Adipocyte (in vitro differentiated cells): ENCODE measurements at regions not wholly inside any gene's neighbourhood (a gene's known extent, or its start where the extent isn't known, plus 50 kb on each side); places are given as distances from the start of the nearest gene placed in this dataset.

Experiments used
- DNase-seq: peaks from one replicate; pipeline ENCODE4 v3.0.0-alpha.2; 2015; ENCODE audit warnings: low read depth
- H3K27me3 ChIP-seq: replicated peaks from 2 replicates; pipeline ENCODE4 v1.7.0; 2013; ENCODE audit warnings: mild to moderate bottlenecking, low read length, moderate library complexity; ENCODE audit not compliant: control insufficient read depth, insufficient read depth
- H3K36me3 ChIP-seq: 2 replicates; pipeline ENCODE4 v1.7.0; 2013; ENCODE audit warnings: low read length, mild to moderate bottlenecking, moderate library complexity; ENCODE audit not compliant: control insufficient read depth, insufficient read depth, severe bottlenecking
- H3K4me1 ChIP-seq: 2 replicates; pipeline ENCODE4 v1.7.0; 2013; ENCODE audit warnings: mild to moderate bottlenecking, low read length, moderate library complexity; ENCODE audit not compliant: control insufficient read depth, insufficient read depth
- H3K4me3 ChIP-seq: 2 replicates; pipeline ENCODE4 v1.7.0; 2013; ENCODE audit warnings: mild to moderate bottlenecking, low read length, moderate library complexity
- H3K9ac ChIP-seq: 2 replicates; pipeline ENCODE4 v1.7.0; 2013; ENCODE audit warnings: mild to moderate bottlenecking, low read length, moderate library complexity
- H3K9me3 ChIP-seq: 2 replicates; pipeline ENCODE4 v1.7.0; 2013; ENCODE audit warnings: mild to moderate bottlenecking, low read length, moderate library complexity; ENCODE audit not compliant: control insufficient read depth

DNA sequence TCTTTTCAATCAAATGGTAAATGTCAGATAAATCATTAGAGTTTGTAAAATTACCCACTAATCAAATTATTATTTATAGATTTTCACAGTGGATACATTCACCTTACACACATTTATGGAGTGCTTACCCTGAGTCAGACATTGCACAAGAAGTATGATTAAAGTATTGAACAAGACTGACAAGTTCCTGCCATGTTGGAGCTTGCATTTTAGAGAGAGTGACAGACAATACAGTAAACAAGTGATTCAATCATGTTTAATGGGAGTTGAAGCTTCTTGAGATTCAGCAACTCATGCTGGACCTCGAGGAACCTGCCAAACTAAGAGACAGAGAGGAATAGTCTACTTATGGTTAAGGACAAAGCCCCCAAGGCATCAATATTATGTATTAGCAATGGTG, 487.8 kb downstream of the PCDH17 start:
- no peaks in the 10 kb centered on the region for H3K27me3 ChIP-seq
- no peaks in the 10 kb centered on the region for H3K36me3 ChIP-seq
- H3K9me3 ChIP-seq, result no peaks in the 10 kb centered on the region
- H3K4me3 ChIP-seq, result no peak overlapping the region
- DNase-seq, result no peak
- no peak overlapping the region for H3K9ac ChIP-seq
- H3K4me1 ChIP-seq, result no peaks in the 10 kb centered on the region

DNA sequence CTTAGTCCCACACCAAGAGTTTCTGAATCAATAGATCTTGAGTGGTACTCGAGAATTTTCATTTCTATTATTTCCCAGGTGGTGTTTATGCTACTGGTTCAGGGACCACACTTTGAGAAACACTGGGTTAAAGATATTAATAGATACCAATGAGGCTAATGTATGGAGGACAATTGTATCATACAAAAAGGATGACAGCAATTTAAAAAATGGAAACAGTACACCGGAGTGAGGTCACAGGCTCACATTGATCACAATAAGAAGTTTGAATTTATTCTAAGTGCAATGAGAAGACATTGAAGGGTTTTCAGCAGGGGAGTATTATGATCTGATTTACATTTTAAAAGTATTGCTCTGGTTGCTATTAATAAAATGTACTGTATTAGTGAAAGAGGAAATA, 488.3 kb downstream of the PCDH17 start:
- Histone ChIP-seq H3K27me3 (no peaks in the 10 kb centered on the region), H3K36me3 (no peaks in the 10 kb centered on the region), H3K4me1 (no peaks in the 10 kb centered on the region), H3K9me3 (no peaks in the 10 kb centered on the region), H3K4me3 (no peak overlapping the region), H3K9ac (no peak overlapping the region)
- no peak for DNase-seq

DNA sequence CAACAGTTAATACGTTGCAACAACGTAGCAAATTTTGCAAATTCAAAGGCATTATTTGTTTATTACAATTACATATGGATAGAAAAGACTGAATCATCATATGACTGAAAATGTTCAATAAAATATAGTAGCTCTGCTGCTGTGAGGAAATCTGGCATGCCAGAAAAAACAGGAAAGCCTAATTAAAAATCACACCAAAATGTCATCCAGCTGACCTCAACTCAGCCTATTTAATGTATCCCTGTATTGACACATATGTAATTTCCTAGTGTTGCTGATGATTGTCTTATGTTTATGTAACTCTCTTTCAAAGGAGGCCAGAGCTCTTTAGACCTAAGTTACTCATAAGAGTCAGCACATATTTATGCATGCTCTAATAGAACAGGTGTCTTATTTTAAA, 495.0 kb downstream of the PCDH17 start:
- H3K9ac ChIP-seq, result no peak overlapping the region
- no peak for DNase-seq
- H3K4me3 ChIP-seq, result no peak overlapping the region
- no peaks in the 10 kb centered on the region for H3K4me1 ChIP-seq
- no peaks in the 10 kb centered on the region for H3K27me3 ChIP-seq
- H3K9me3 ChIP-seq, result peaks cover 3% of the 10 kb centered on the region
- no peaks in the 10 kb centered on the region for H3K36me3 ChIP-seq

DNA sequence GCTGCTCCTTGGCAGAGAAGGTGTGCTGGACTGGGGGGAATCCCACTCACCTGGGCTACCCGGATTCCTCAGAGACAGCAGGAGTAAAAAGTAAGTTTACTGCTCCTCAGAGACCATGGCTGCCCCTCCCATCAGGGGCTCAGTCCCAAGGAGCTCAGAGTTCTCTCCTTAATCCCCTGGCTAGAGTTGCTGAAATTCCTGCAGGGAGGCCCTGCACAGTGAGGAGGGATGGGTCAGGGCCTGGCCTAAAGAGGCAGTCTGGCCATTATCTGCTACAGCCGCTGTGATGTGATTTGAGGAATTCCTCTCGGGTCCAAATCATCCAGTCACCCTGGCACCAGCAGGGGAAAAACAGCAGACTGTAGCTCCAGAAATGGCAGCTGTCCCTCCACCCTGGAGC, 502.5 kb downstream of the PCDH17 start:
- DNase-seq, result no peak
- H3K4me1 ChIP-seq, result no peaks in the 10 kb centered on the region
- no peak overlapping the region for H3K4me3 ChIP-seq
- H3K9ac ChIP-seq, result no peak overlapping the region
- H3K27me3 ChIP-seq, result no peaks in the 10 kb centered on the region
- peaks cover 3% of the 10 kb centered on the region for H3K9me3 ChIP-seq
- H3K36me3 ChIP-seq, result no peaks in the 10 kb centered on the region

DNA sequence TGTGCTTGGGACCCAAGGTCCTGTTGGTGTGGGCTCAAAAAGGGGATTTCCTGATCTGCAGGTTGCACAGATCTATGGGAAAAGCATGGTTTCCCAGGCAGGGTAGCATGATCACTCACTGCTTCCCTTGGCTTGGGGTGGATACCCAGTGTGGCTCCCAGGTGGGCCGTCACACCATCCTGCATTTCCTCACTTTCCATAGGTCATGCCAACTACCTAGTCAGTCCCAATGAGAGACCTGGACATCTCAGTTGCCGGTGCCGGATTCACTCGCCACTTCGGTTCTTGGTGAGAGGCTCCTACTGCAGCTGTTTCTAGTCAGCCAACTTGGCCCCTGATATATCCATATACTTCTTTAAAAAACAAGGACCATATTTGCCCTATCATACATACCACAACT, 503.0 kb downstream of the PCDH17 start:
- no peaks in the 10 kb centered on the region for H3K36me3 ChIP-seq
- H3K4me1 ChIP-seq, result no peaks in the 10 kb centered on the region
- no peaks in the 10 kb centered on the region for H3K27me3 ChIP-seq
- H3K9ac ChIP-seq, result no peak overlapping the region
- H3K4me3 ChIP-seq, result no peak overlapping the region
- DNase-seq, result no peak
- peaks cover 3% of the 10 kb centered on the region for H3K9me3 ChIP-seq

DNA sequence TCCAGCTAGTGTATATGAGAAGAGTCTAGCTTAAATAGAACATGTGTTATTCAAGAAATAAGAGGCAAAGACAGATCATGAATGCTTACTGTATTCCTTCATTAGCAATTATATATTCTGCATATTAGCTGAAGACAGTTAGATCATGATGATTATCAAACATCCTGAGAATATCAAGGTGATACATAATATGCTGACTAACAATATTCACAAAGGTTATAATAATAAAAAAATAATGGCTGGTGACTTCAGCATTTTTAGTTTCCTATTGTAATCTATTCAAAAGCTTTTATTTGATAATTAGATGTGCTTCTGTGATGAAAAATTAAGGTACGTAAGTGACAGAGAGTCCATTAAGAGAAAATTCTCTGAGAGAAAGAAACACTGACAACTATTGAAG, 511.4 kb downstream of the PCDH17 start:
- Histone ChIP-seq H3K4me1 (no peaks in the 10 kb centered on the region), H3K9ac (no peak overlapping the region), H3K36me3 (no peaks in the 10 kb centered on the region), H3K27me3 (no peaks in the 10 kb centered on the region), H3K4me3 (no peak overlapping the region), H3K9me3 (no peaks in the 10 kb centered on the region)
- no peak for DNase-seq

DNA sequence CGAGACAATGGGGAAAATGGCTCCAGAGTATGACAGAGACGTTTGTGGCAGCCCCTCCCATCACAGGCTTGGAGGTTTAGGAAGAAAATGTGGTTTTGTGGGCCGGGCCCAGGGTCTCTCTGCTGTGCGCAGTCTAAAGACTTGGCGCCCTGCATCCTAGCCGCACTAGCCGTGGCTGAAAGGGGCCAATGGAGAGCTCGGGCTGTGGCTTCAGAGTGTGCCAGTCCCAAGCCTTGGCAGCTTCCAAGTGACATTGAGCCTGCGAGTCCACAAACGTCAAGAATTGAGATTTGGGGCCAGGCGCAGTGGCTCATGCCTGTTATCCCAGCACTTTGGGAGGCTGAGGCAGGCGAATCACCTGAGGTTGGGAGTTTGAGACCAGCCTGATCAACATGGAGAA, 513.1 kb downstream of the PCDH17 start:
- Histone ChIP-seq H3K4me1 (no peaks in the 10 kb centered on the region), H3K9me3 (no peaks in the 10 kb centered on the region), H3K36me3 (no peaks in the 10 kb centered on the region), H3K27me3 (no peaks in the 10 kb centered on the region), H3K9ac (no peak overlapping the region), H3K4me3 (no peak overlapping the region)
- no peak for DNase-seq

DNA sequence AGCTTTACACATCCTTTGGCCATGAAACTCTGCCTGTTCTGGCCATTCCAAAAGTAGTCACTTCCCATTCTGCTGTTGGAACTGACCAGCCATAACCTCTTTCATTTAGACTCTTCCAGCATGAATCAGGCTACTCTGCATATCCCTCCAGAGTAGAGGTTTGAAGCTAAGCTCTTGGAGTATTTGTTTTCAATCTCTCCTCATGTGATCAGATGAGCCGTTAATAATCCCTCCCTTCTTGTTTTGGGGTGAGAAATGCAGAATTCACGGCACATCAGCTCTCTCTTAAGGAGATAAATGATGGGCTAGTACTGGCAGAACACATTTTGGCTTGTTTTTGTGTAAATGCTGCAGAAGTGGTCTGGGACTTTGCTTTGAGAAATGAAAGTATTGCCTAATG, 519.9 kb downstream of the PCDH17 start:
- no peak for DNase-seq
- H3K36me3 ChIP-seq, result no peaks in the 10 kb centered on the region

DNA sequence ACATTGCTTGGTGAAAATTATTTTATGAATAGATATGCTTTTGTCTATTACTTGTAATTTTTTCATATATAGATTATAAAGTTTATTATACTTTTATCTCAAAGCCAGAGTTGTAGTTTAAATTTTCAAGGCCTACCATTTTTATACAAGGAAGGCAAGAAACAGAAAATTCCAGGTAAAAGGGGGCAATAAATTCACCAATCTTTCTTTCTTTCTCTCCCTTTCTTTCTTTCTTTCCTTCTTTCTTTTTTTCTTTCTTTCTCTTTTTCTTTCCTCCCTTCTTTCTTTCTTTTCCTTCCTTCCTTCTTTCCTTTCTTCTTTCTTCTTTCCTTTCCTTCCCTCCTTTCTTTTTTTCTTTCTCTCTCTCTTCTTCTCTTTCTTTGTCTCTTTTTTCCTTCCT, 529.4 kb downstream of the PCDH17 start:
- no peak for DNase-seq

More for the DNA sequence above, 519.9 kb downstream of the PCDH17 start:
- no peaks in the 10 kb centered on the region for H3K9me3 ChIP-seq
- no peaks in the 10 kb centered on the region for H3K4me1 ChIP-seq
- H3K27me3 ChIP-seq, result no peaks in the 10 kb centered on the region
- no peak overlapping the region for H3K9ac ChIP-seq
- no peak overlapping the region for H3K4me3 ChIP-seq

DNA sequence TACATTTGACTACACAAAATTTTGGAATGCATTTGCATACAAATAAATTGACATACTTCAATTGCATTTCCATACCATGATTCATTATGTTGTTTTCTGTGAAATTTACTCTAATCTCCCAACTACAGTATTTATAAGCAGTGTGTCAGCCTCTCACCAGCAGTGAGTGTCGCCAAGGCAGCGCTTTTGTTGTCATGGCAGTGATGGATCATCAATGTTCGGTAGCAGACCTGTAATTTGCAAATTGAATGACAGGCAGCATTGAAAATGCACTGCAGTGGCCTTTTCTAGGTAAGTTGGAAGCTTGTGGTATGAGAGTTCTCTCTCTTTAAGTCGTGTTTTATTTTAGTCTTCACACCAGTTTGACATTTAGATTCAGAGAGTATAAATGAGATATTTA, 534.1 kb downstream of the PCDH17 start:
- Histone ChIP-seq H3K4me1 (no peaks in the 10 kb centered on the region), H3K36me3 (no peaks in the 10 kb centered on the region), H3K9ac (no peak overlapping the region), H3K27me3 (no peaks in the 10 kb centered on the region), H3K9me3 (no peaks in the 10 kb centered on the region), H3K4me3 (no peak overlapping the region)
- no peak for DNase-seq

More for the DNA sequence above, 529.4 kb downstream of the PCDH17 start:
- Histone ChIP-seq H3K4me1 (no peaks in the 10 kb centered on the region), H3K9me3 (no peaks in the 10 kb centered on the region), H3K36me3 (no peaks in the 10 kb centered on the region), H3K9ac (no peak overlapping the region), H3K27me3 (no peaks in the 10 kb centered on the region), H3K4me3 (no peak overlapping the region)

DNA sequence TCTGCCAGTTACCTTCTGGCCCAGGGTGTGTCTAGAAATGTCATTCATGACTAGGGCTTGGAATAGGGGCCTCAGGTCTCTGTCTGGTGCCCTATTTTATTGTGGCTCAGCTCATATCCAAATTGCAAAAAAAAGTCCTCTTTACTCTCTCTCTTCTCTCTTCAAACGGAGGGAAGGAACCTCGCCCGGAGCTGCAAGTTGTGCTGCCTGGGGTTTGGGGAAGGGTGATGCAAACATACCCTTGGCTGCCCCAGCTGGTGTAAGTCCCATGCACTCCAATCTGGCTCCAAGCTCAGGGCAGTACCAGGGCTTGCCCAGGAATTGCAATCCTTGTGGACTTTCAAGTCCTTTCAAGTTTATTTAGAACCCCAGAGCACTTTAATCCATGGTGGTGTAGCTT, 549.6 kb downstream of the PCDH17 start:
- no peak overlapping the region for H3K9ac ChIP-seq
- no peaks in the 10 kb centered on the region for H3K36me3 ChIP-seq
- H3K4me1 ChIP-seq, result no peaks in the 10 kb centered on the region
- no peak for DNase-seq
- H3K27me3 ChIP-seq, result no peaks in the 10 kb centered on the region
- H3K4me3 ChIP-seq, result no peak overlapping the region
- peaks cover 8% of the 10 kb centered on the region for H3K9me3 ChIP-seq

DNA sequence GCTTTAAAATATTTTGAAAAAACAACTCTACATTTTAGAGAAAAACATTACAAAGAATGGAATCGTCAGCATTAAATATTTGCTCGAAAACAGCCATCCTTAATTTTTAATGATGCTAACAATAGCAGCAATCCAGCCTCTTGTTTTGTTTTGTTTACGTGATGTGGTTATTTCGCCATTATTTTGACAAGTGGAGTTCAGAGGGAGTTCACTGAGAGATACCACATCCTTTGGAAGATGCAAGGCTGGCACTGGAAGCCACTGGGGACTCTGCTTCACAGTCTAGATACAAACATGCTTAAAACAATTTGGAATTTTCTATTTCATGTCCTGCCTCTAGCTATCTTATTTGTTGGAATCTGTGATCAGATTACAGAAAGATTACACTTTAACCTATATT, 556.3 kb downstream of the PCDH17 start:
- no peaks in the 10 kb centered on the region for H3K36me3 ChIP-seq
- no peaks in the 10 kb centered on the region for H3K27me3 ChIP-seq
- peaks cover 4% of the 10 kb centered on the region for H3K9me3 ChIP-seq
- H3K4me3 ChIP-seq, result no peak overlapping the region
- no peak overlapping the region for H3K9ac ChIP-seq
- no peak for DNase-seq
- H3K4me1 ChIP-seq, result no peaks in the 10 kb centered on the region
